SK-N-MC (cell line): ENCODE measurements at regions not wholly inside any gene's neighbourhood (a gene's known extent, or its start where the extent isn't known, plus 50 kb on each side); places are given as distances from the start of the nearest gene placed in this dataset.

Experiments used
- DNase-seq: peaks from one replicate; pipeline ENCODE4 v3.0.0-alpha.2; 2011; ENCODE audit warnings: low read depth, low spot score
- H3K27ac ChIP-seq: fragments of 200-600 bp; sonication (generic); 2 replicates; pipeline ENCODE4 v1.5.1; 2016; ENCODE audit warnings: mixed run types
- H3K36me3 ChIP-seq: fragments of 200-600 bp; sonication (generic); 2 replicates; pipeline ENCODE4 v1.6.1; 2017; ENCODE audit warnings: antibody characterized with exemption, low read length, mixed read lengths; ENCODE audit not compliant: insufficient read depth
- H3K4me3 ChIP-seq: fragments of 200-600 bp; sonication (generic); 2 replicates; pipeline ENCODE4 v1.5.1; 2016
- H3K9ac ChIP-seq: fragments of 200-600 bp; sonication (generic); 2 replicates; pipeline ENCODE4 v1.8.0; 2017; ENCODE audit warnings: mixed run types, mixed read lengths; ENCODE audit not compliant: insufficient read length
- H3K9me3 ChIP-seq: fragments of 200-600 bp; sonication (generic); 2 replicates; pipeline ENCODE4 v1.6.1; 2017; ENCODE audit warnings: low read depth, mild to moderate bottlenecking, antibody characterized with exemption, low read length, moderate library complexity, mixed read lengths
- EZH2 ChIP-seq: fragments of 200-600 bp; sonication (generic); IDR thresholded peaks from one replicate; pipeline ENCODE4 v1.6.1; 2017; ENCODE audit warnings: antibody characterized with exemption
- FOXP2 ChIP-seq: optimal IDR thresholded peaks from 2 replicates; pipeline ENCODE3; 2011; ENCODE audit warnings: mild to moderate bottlenecking, moderate library complexity; ENCODE audit not compliant: insufficient read depth; ENCODE audit errors: extremely low read length, control extremely low read depth
- POLR2AphosphoS5 ChIP-seq: IDR thresholded peaks from 2 replicates; pipeline ENCODE4 v1.6.1; 2012; ENCODE audit warnings: mild to moderate bottlenecking, low read depth, low read length, borderline replicate concordance

DNA sequence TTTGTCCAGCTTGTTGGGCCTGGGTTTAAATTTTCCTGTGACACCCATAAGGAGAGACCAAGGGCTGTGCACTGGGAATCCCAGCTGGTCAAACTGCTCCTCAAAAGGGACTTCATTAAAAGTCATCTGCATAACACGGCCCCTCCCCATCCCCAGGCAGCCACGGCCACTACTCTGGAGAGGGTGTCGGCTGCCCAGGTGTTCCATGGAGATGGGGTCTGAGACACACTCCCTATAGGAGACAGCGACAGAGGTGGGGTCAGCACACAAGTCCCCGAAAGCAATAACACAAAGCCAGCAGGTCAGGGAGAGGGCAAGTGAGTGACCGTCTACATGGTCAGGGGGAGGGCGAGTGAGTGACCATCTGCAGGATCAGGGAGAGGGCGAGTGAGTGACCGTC is 75.6 kb upstream of the BCL11B start:
- no peak for TF ChIP-seq FOXP2
- Histone ChIP-seq H3K9me3 (no peaks in the 10 kb centered on the region), H3K9ac (no peak overlapping the region), H3K4me3 (no peak overlapping the region), H3K27ac (no peak overlapping the region), H3K36me3 (no peaks in the 10 kb centered on the region)
- DNase-seq, result no peak

DNA sequence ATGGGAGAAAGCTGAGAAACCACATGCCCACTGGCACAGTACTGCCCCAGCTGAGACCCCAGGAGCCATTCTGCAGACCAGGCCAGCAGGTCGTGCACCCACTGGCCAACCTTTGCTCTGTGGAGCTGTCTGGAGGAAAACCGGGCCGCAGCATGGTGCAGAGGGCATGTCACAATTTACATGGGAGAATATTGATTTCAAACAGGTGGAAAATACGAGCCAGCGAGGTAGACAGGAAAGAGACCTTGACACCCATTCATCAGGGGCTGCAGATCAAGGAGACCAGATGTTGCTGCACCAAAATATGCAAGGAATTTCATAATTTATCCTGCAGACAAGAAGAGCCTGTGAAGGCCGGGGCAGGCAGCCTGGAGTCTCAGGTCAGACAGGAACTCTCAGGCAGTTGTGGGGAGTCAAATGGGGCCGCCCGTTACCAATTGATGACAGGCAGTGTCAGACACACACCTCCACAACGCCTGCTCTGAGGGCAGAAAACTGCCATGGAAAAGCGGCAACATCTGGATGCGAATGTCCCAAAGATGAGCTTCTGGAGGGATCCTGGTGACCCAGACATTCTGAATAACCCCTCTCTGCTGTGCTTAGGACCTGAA is 74.6 kb upstream of the BCL11B start:
- no peak overlapping the region for H3K9ac ChIP-seq
- H3K36me3 ChIP-seq, result no peaks in the 10 kb centered on the region
- H3K4me3 ChIP-seq, result no peak overlapping the region
- no peak for DNase-seq
- H3K9me3 ChIP-seq, result no peaks in the 10 kb centered on the region
- H3K27ac ChIP-seq, result no peak overlapping the region
- no peak for TF ChIP-seq EZH2
- TF ChIP-seq FOXP2, result no peak
- TF ChIP-seq POLR2AphosphoS5, result no peak

DNA sequence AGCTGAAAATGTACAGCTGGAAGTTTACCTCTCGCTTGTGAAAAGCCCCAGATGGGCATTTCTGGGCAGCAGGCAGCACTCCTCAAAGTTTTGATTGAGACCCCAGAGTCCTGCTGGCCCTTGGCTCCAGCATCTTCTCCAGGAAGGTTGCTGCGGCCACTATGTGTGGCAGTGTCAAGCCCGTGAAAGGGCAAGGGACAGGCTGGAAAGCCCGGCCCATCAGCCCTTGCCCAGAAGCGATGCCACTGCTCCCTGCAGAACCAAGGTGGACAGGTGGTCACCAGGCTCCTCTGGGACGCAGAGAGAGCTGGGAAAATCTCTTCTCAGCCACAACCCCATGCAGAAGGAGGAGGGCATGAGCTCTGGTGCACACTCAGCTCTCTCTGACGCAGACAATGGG is 73.5 kb upstream of the BCL11B start:
- no peak for DNase-seq
- Histone ChIP-seq H3K27ac (no peak overlapping the region), H3K36me3 (no peaks in the 10 kb centered on the region), H3K9ac (no peak overlapping the region), H3K4me3 (no peak overlapping the region), H3K9me3 (no peaks in the 10 kb centered on the region)
- TF ChIP-seq FOXP2 (no peak), POLR2AphosphoS5 (no peak), EZH2 (no peak)

DNA sequence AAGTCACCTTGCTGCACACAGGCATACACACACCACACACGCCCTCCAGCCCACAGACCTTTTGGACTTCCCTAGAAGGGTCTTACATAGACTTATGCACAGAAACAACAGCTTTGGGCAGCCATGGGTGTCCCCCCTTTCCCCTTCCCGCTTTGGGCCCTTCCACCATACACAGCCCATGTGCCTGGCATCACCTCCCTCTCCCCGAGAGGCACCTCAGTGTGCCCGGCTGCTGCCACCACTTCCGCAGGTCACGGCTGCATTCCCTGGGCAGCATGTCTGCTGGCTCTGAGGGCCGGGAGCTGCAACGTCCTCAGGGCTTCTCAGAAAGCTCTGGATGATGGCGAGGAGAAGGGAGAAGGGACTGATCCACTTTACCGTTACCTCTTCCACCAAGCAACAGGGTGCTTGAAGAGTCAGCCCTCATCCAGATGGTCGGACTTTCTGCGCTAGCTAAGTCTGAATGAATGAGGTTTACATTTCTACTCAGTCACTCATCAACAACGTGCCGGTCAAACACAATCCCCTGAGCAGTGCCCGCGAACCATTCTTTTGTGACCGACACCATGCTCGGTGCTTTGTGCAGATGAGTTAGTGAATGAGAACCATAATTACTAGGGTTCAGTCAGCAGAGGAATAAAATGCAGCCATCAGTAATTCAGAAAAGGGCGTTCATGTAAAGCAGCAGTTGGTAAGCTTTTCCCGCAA is 72.2 kb upstream of the BCL11B start:
- H3K4me3 ChIP-seq, result no peak overlapping the region
- DNase-seq, result no peak
- no peaks in the 10 kb centered on the region for H3K36me3 ChIP-seq
- no peaks in the 10 kb centered on the region for H3K9me3 ChIP-seq
- no peak overlapping the region for H3K9ac ChIP-seq
- H3K27ac ChIP-seq, result no peak overlapping the region
- TF ChIP-seq FOXP2 (no peak), EZH2 (no peak), POLR2AphosphoS5 (no peak)

DNA sequence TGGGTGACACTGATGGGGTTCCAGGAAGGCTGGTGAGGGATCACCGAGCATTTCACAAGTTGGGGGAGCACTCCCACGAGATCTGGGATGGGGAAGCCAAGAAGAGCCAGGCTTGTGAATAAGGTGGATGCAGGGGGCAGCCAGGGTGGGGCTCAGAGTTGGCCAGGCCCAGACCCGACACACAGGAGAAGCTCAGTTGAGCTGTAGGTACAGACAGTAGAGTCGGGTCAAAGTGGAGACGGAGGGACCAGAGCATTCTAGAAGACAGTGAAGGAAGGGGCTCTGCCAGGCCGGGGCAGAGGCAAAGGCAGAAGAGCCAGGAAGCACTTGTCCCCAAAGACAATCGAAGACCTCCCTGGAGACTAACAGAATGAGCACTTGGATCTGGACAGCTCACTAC is 70.9 kb upstream of the BCL11B start:
- Histone ChIP-seq H3K9me3 (no peaks in the 10 kb centered on the region), H3K36me3 (no peaks in the 10 kb centered on the region), H3K4me3 (no peak overlapping the region), H3K27ac (no peak overlapping the region), H3K9ac (no peak overlapping the region)
- DNase-seq, result no peak
- TF ChIP-seq FOXP2 (no peak), POLR2AphosphoS5 (no peak), EZH2 (no peak)

DNA sequence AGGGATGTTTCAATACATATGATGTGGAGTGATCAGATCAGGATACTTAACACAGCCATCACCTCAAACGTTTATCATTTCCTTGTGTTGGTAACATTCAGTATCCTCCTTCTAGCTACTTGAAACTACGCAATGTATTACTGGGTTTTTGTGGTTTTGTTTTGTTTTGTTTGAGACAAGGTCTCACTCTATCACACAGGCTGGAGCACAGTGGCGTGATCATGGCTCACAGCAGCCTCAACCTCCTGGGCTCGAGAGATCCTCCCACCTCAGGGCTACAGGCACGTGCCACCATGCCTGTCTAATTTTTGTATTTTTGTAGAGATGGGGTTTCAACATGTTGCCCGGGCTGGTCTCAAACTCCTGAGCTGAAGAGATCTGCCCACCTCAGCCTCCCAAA is 70.2 kb upstream of the BCL11B start:
- Histone ChIP-seq H3K4me3 (no peak overlapping the region), H3K27ac (no peak overlapping the region), H3K9ac (no peak overlapping the region), H3K9me3 (no peaks in the 10 kb centered on the region), H3K36me3 (no peaks in the 10 kb centered on the region)
- DNase-seq, result no peak
- TF ChIP-seq POLR2AphosphoS5, result no peak
- TF ChIP-seq FOXP2, result no peak
- no peak for TF ChIP-seq EZH2

DNA sequence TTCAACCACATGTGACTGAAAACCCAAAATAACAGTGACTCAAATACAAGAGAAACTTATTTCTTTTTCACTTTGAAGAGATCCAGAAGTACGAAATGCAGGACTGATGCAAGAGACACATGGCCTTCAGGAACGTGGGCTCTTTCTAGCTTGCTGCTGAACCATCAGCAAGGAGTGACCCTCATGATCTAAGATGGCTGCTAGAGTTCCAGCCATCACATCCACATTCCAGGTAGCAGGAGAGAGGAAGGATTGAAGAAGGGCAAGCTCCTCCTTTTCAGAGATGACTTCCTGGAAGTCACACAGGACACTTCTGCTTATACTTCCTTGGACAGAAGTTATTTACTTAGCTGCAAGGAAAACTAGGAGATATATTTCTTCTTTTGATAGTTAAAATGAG is 67.6 kb upstream of the BCL11B start:
- no peak overlapping the region for H3K9ac ChIP-seq
- DNase-seq, result no peak
- no peak overlapping the region for H3K4me3 ChIP-seq
- no peak overlapping the region for H3K27ac ChIP-seq
- TF ChIP-seq POLR2AphosphoS5 (no peak), EZH2 (no peak), FOXP2 (no peak)
- H3K36me3 ChIP-seq, result no peaks in the 10 kb centered on the region
- H3K9me3 ChIP-seq, result no peaks in the 10 kb centered on the region

DNA sequence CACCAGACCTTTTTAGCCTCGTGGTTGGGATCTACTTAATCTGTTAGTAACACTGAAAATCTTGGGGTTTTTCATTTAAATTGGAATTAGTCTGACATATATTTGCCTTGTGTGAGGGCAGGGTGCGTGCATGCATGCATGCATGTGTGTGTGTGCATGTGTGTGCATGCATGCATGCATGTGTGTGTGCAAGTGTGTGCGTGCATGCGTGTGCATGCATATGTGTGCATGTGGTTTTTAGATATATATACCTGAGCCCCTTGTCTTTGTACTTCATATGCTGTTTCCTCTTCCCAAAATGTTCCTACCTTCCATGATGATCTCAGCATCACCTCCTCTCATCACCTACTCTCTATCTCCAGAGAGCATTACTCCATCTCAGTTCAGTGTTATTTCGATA is 66.3 kb upstream of the BCL11B start:
- Histone ChIP-seq H3K4me3 (no peak overlapping the region), H3K27ac (no peak overlapping the region), H3K9me3 (no peaks in the 10 kb centered on the region), H3K9ac (no peak overlapping the region), H3K36me3 (no peaks in the 10 kb centered on the region)
- TF ChIP-seq FOXP2 (no peak), EZH2 (no peak), POLR2AphosphoS5 (no peak)
- no peak for DNase-seq
